Activated CD8-positive, alpha-beta memory T cell treated with anti-CD3 and anti-CD28 coated beads, Interleukin-2, amount 50 U/mL, for 24 hours (primary cell): ENCODE measurements at regions not wholly inside any gene's neighbourhood (a gene's known extent, or its start where the extent isn't known, plus 50 kb on each side); places are given as distances from the start of the nearest gene placed in this dataset.

ENCODE experiments used
- DNase-seq: peaks from one replicate; pipeline ENCODE4 v3.0.0-alpha.2; 2020; ENCODE audit errors: extremely low read depth

- DNase-seq = no peak
Measured at GRCh38 chr13:53847502-53847901, 818.9 kb downstream of the OLFM4 start.

GRCh38 chr13:53848366-53848961 lies 819.9 kb downstream of the OLFM4 start:
- DNase-seq = no peak

- DNase-seq = no peak
Measured at GRCh38 chr13:53854321-53854720, 825.7 kb downstream of the OLFM4 start.

GRCh38 chr13:53856573-53857195 lies 828.1 kb downstream of the OLFM4 start:
- no peak for DNase-seq

GRCh38 chr13:53863520-53863919 lies 834.9 kb downstream of the OLFM4 start:
- DNase-seq = no peak

GRCh38 chr13:53873558-53873957 lies 844.9 kb downstream of the OLFM4 start:
- no peak for DNase-seq

GRCh38 chr13:53878861-53879260 lies 850.2 kb downstream of the OLFM4 start:
- no peak for DNase-seq

- DNase-seq = no peak
Measured at GRCh38 chr13:53885997-53886396, 857.4 kb downstream of the OLFM4 start.

- DNase-seq = no peak
Measured at GRCh38 chr13:53890696-53891095, 862.1 kb downstream of the OLFM4 start.

- DNase-seq = no peak
Measured at GRCh38 chr13:53901593-53901992, 873.0 kb downstream of the OLFM4 start.

- DNase-seq = no peak
Measured at GRCh38 chr13:53907891-53908290, 879.3 kb downstream of the OLFM4 start.

GRCh38 chr13:53920916-53921315 lies 892.3 kb downstream of the OLFM4 start:
- DNase-seq = no peak

GRCh38 chr13:53921473-53921872 lies 892.9 kb downstream of the OLFM4 start:
- no peak for DNase-seq

- DNase-seq = no peak
Measured at GRCh38 chr13:53941588-53942190, 913.1 kb downstream of the OLFM4 start.

GRCh38 chr13:53946500-53946899 lies 917.9 kb downstream of the OLFM4 start:
- DNase-seq = no peak

GRCh38 chr13:53953183-53953582 lies 924.6 kb downstream of the OLFM4 start:
- DNase-seq = no peak
